PFSK-1 (cell line): ENCODE measurements at regions not wholly inside any gene's neighbourhood (a gene's known extent, or its start where the extent isn't known, plus 50 kb on each side); places are given as distances from the start of the nearest gene placed in this dataset.

ENCODE experiments used
- FOXP2 ChIP-seq: optimal IDR thresholded peaks from 2 replicates; pipeline ENCODE3; 2011; ENCODE audit warnings: borderline replicate concordance, control low read depth, inconsistent platforms; ENCODE audit not compliant: insufficient read depth; ENCODE audit errors: extremely low read length, extremely low read depth
- POLR2AphosphoS5 ChIP-seq: IDR thresholded peaks from 2 replicates; pipeline ENCODE4 v1.6.1; 2012; ENCODE audit warnings: low read depth, mild to moderate bottlenecking, control low read depth, low read length, moderate library complexity
- SIN3A ChIP-seq: IDR thresholded peaks from 2 replicates; pipeline ENCODE4 v1.6.1; 2012; ENCODE audit warnings: mild to moderate bottlenecking, low read length, moderate library complexity, borderline replicate concordance; ENCODE audit not compliant: insufficient read depth
- TAF1 ChIP-seq: IDR thresholded peaks from 2 replicates; pipeline ENCODE4 v1.6.1; 2012; ENCODE audit warnings: low read length, control low read depth, borderline replicate concordance; ENCODE audit not compliant: insufficient read depth
- TF ChIP-seq, protein P1 (sequence below), 2 experiments: IDR thresholded peaks; 2 replicates each; pipeline versions ENCODE4 v1.6.1 to v1.8.0; 2011 to 2012; ENCODE audit warnings: low read depth in 2 of 2, low read length in 2 of 2, control low read depth in 1 of 2, inconsistent platforms in 1 of 2, mild to moderate bottlenecking in 1 of 2, moderate library complexity in 1 of 2; ENCODE audit not compliant: insufficient read depth in 1 of 2

GRCh38 chr4:52259978-52260377 lies 208.9 kb downstream of the SPATA18 start:
- TF ChIP-seq, protein P1, sequence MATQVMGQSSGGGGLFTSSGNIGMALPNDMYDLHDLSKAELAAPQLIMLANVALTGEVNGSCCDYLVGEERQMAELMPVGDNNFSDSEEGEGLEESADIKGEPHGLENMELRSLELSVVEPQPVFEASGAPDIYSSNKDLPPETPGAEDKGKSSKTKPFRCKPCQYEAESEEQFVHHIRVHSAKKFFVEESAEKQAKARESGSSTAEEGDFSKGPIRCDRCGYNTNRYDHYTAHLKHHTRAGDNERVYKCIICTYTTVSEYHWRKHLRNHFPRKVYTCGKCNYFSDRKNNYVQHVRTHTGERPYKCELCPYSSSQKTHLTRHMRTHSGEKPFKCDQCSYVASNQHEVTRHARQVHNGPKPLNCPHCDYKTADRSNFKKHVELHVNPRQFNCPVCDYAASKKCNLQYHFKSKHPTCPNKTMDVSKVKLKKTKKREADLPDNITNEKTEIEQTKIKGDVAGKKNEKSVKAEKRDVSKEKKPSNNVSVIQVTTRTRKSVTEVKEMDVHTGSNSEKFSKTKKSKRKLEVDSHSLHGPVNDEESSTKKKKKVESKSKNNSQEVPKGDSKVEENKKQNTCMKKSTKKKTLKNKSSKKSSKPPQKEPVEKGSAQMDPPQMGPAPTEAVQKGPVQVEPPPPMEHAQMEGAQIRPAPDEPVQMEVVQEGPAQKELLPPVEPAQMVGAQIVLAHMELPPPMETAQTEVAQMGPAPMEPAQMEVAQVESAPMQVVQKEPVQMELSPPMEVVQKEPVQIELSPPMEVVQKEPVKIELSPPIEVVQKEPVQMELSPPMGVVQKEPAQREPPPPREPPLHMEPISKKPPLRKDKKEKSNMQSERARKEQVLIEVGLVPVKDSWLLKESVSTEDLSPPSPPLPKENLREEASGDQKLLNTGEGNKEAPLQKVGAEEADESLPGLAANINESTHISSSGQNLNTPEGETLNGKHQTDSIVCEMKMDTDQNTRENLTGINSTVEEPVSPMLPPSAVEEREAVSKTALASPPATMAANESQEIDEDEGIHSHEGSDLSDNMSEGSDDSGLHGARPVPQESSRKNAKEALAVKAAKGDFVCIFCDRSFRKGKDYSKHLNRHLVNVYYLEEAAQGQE (IDR thresholded peaks at IDR 0.05; ENCODE audit: insufficient read depth in 1 of 2, low read depth in 2 of 2, low read length in 2 of 2) = no peak
- no peak for TF ChIP-seq SIN3A
- no peak for TF ChIP-seq TAF1
- TF ChIP-seq POLR2AphosphoS5 = no peak
- TF ChIP-seq FOXP2 = no peak
